IMR-90 (cell line): ENCODE measurements at regions not wholly inside any gene's neighbourhood (a gene's known extent, or its start where the extent isn't known, plus 50 kb on each side); places are given as distances from the start of the nearest gene placed in this dataset.

ENCODE experiments used
- ATAC-seq: fragments of 200-7000 bp; cut with Tn5 transposase; 2 replicates; pipeline ENCODE4 v1.9.1; 2020; ENCODE audit warnings: low read depth, mild to moderate bottlenecking, moderate library complexity
- BruUV-seq: library from RNA; stranded (reverse); fragments of 400-500 nt; replicated peaks from 2 replicates; lab custom pipeline; 2021; lab: Mats Ljungman, UMichigan
- CTCF ChIA-PET: fragments of 300-600 bp; formaldehyde crosslinking; extraction: SDS; loops from one replicate; lab custom pipeline; 2021; ENCODE audit warnings: antibody characterized with exemption; lab: Yijun Ruan, JAX
- POLR2A ChIA-PET: fragments of 300-600 bp; sonication (Branson Sonifier 250); formaldehyde crosslinking; loops from one replicate; lab custom pipeline; 2022; ENCODE audit warnings: antibody characterized with exemption; ENCODE audit not compliant: unreplicated experiment; lab: Charles Lee
- DNase-seq: peaks from one replicate; pipeline ENCODE4 v3.0.0; 2013
- H2AFZ ChIP-seq: replicated peaks from 2 replicates; pipeline ENCODE3; 2013; ENCODE audit warnings: low read length, mild to moderate bottlenecking; ENCODE audit not compliant: poor library complexity
- H2AK5ac ChIP-seq: 2 replicates; pipeline ENCODE4 v1.6.1; 2013; ENCODE audit warnings: low read depth, low read length, inconsistent platforms
- H2AK9ac ChIP-seq: replicated peaks from 2 replicates; pipeline ENCODE3; 2013; ENCODE audit warnings: mild to moderate bottlenecking, low read depth, low read length, moderate library complexity; ENCODE audit not compliant: poor library complexity
- H2BK120ac ChIP-seq: 2 replicates; pipeline ENCODE4 v1.6.1; 2013; ENCODE audit warnings: low read depth, low read length, inconsistent platforms
- H2BK15ac ChIP-seq: 3 replicates; pipeline ENCODE4 v1.6.1; 2013; ENCODE audit warnings: low read depth, low read length, inconsistent platforms
- H2BK20ac ChIP-seq: 2 replicates; pipeline ENCODE4 v1.6.1; 2013; ENCODE audit warnings: low read depth, mild to moderate bottlenecking, inconsistent platforms, low read length, moderate library complexity
- H2BK5ac ChIP-seq: 2 replicates; pipeline ENCODE4 v1.6.1; 2013; ENCODE audit warnings: mild to moderate bottlenecking, low read depth, low read length, inconsistent platforms; ENCODE audit not compliant: poor library complexity, severe bottlenecking
- H3K14ac ChIP-seq: replicated peaks from 2 replicates; pipeline ENCODE4 v1.6.1; 2013; ENCODE audit warnings: low read depth, low read length, inconsistent platforms
- H3K18ac ChIP-seq: 2 replicates; pipeline ENCODE4 v1.6.1; 2013; ENCODE audit warnings: low read depth, low read length, control low read depth
- H3K23ac ChIP-seq: 2 replicates; pipeline ENCODE4 v1.6.1; 2013; ENCODE audit warnings: low read depth, low read length, inconsistent platforms
- H3K27ac ChIP-seq: 2 replicates; pipeline ENCODE4 v1.5.1; 2013; ENCODE audit warnings: mild to moderate bottlenecking, control low read depth, low read length; ENCODE audit not compliant: insufficient read depth
- H3K27me3 ChIP-seq: 2 replicates; pipeline ENCODE4 v1.6.1; 2013; ENCODE audit warnings: low read length; ENCODE audit not compliant: control insufficient read depth, insufficient read depth
- H3K36me3 ChIP-seq: 2 replicates; pipeline ENCODE4 v1.6.1; 2013; ENCODE audit warnings: low read length, mixed read lengths; ENCODE audit not compliant: control insufficient read depth, insufficient read depth
- H3K4ac ChIP-seq: 2 replicates; pipeline ENCODE4 v1.6.1; 2013; ENCODE audit warnings: low read depth, low read length, inconsistent platforms
- H3K4me1 ChIP-seq: 2 replicates; pipeline ENCODE4 v1.6.1; 2013; ENCODE audit warnings: low read length, mixed read lengths; ENCODE audit not compliant: control insufficient read depth, insufficient read depth
- H3K4me2 ChIP-seq: 2 replicates; pipeline ENCODE4 v1.6.1; 2013; ENCODE audit warnings: low read depth, mild to moderate bottlenecking, control low read depth, low read length, moderate library complexity
- H3K4me3 ChIP-seq: 2 replicates; pipeline ENCODE4 v1.5.1; 2013; ENCODE audit warnings: low read depth, mild to moderate bottlenecking, control low read depth, low read length, moderate library complexity; ENCODE audit not compliant: insufficient read depth
- H3K56ac ChIP-seq: 2 replicates; pipeline ENCODE4 v1.6.1; 2013; ENCODE audit warnings: low read length, inconsistent platforms; ENCODE audit not compliant: insufficient read depth; ENCODE audit errors: extremely low read depth
- H3K79me1 ChIP-seq, 2 experiments: 2 replicates each; pipeline ENCODE4 v1.6.1; 2013; ENCODE audit warnings: low read length in 2 of 2, inconsistent platforms in 1 of 2, low read depth in 1 of 2
- H3K9ac ChIP-seq: 2 replicates; pipeline ENCODE4 v1.6.1; 2013; ENCODE audit warnings: low read depth, low read length, control low read depth
- H3K9me1 ChIP-seq: 2 replicates; pipeline ENCODE4 v1.6.1; 2013; ENCODE audit warnings: low read length, inconsistent platforms; ENCODE audit not compliant: insufficient read depth
- H3K9me3 ChIP-seq: 2 replicates; pipeline ENCODE4 v1.6.1; 2013; ENCODE audit warnings: low read length; ENCODE audit not compliant: control insufficient read depth, insufficient read depth
- H4K20me1 ChIP-seq: 2 replicates; pipeline ENCODE4 v1.6.1; 2013; ENCODE audit warnings: low read length, inconsistent platforms; ENCODE audit not compliant: insufficient read depth
- H4K5ac ChIP-seq: 2 replicates; pipeline ENCODE4 v1.6.1; 2013; ENCODE audit warnings: mild to moderate bottlenecking, low read depth, low read length, control low read depth
- H4K8ac ChIP-seq, 2 experiments: 2 replicates each; pipeline ENCODE4 v1.6.1; 2013; ENCODE audit warnings: low read depth in 2 of 2, low read length in 2 of 2, control low read depth in 1 of 2, inconsistent platforms in 1 of 2
- H4K91ac ChIP-seq: 2 replicates; pipeline ENCODE4 v1.6.1; 2013; ENCODE audit warnings: low read depth, low read length, inconsistent platforms; ENCODE audit not compliant: insufficient read depth
- CTCF ChIP-seq: conservative IDR thresholded peaks from 2 replicates; pipeline ENCODE4 v1.5.1; 2012; ENCODE audit warnings: mild to moderate bottlenecking, low read depth, low read length, improper control_type of control experiment
- MAFK ChIP-seq: IDR thresholded peaks from 2 replicates; pipeline ENCODE4 v1.6.1; 2012; ENCODE audit warnings: low read depth, low read length, improper control_type of control experiment
- WGBS, 2 experiments: methylation state at CpG; one replicate each; pipeline versions ENCODE4 v1.1.5 to v1.1.7; 2013; ENCODE audit warnings: missing lambda C conversion rate in 2 of 2; ENCODE audit not compliant: insufficient read length in 1 of 2; ENCODE audit errors: extremely low coverage in 2 of 2; 5-methylcytosine and 5-hydroxymethylcytosine counted together
- dilution Hi-C: fragments of 300-500 bp; cut with HindIII; formaldehyde crosslinking; loops from one replicate; pipeline ENCODE4 v1.14.3; 2018; ENCODE audit warnings: low sequenced_read_pairs; ENCODE audit not compliant: unreplicated experiment
- in situ Hi-C: fragments of 300-500 bp; cut with MboI; formaldehyde crosslinking; loops from 3 replicates; pipeline ENCODE4 v1.14.3; 2019; ENCODE audit warnings: low sequenced_read_pairs, inconsistent platforms, mixed read lengths
- intact Hi-C: fragments of 100-400 bp; cut with micrococcal nuclease; formaldehyde crosslinking; loops from 2 replicates; pipeline ENCODE4 v1.10.0; 2022

- Histone ChIP-seq H2BK15ac (no peak overlapping the region), H2BK5ac (no peak overlapping the region), H3K79me1 (no peaks in the 10 kb centered on the region), H3K4me3 (no peak overlapping the region), H3K4me1 (no peaks in the 10 kb centered on the region; the same call in 1 of the 2 replicates), H2AK9ac (no peak overlapping the region), H3K56ac (no peak overlapping the region), H3K36me3 (no peaks in the 10 kb centered on the region), H3K14ac (no peak overlapping the region), H4K91ac (no peak overlapping the region), H3K9me3 (no peaks in the 10 kb centered on the region), H4K8ac (no peak overlapping the region), H3K27me3 (no peaks in the 10 kb centered on the region), H3K18ac (no peak overlapping the region), H3K4me2 (no peak overlapping the region), H3K9me1 (no peaks in the 10 kb centered on the region), H2AK5ac (no peak overlapping the region), H3K27ac (no peak overlapping the region), H4K20me1 (no peaks in the 10 kb centered on the region), H3K9ac (no peak overlapping the region), H2AFZ (no peak overlapping the region), H2BK120ac (no peak overlapping the region), H3K4ac (no peak overlapping the region), H4K5ac (no peak overlapping the region), H2BK20ac (0 out of 2 replicates have a peak overlapping the region, but pooled peaks have one; percentile 9), H3K23ac (no peak overlapping the region)
- intact Hi-C loops (loop anchor here (10.0 kb wide), 1 partner anchor 194 kb away; no protein-coding TSS in a partner anchor), in situ Hi-C loops (no loop called here), dilution Hi-C loops (no loop called here)
- BruUV-seq = no TSS peak
- ATAC-seq (peak; percentile 35; the same call in 1 of the 2 replicates), DNase-seq (peak; percentile 69)
- TF ChIP-seq CTCF (no peak), MAFK (peak; percentile 56; the same call in 1 of the 2 replicates)
- no CpG with 5 or more reads among the region's 5 CpGs for WGBS, 2 experiments
- ChIA-PET POLR2A (no interaction called here), CTCF (no interaction called here)
Observed at GRCh38 chr4:28879178-28879577, 1841.0 kb upstream of the PCDH7 start.
